ENCODE measurements at regions not wholly inside any gene's neighbourhood (a gene's known extent, or its start where the extent isn't known, plus 50 kb on each side); places are given as distances from the start of the nearest gene placed in this dataset.

DNA sequence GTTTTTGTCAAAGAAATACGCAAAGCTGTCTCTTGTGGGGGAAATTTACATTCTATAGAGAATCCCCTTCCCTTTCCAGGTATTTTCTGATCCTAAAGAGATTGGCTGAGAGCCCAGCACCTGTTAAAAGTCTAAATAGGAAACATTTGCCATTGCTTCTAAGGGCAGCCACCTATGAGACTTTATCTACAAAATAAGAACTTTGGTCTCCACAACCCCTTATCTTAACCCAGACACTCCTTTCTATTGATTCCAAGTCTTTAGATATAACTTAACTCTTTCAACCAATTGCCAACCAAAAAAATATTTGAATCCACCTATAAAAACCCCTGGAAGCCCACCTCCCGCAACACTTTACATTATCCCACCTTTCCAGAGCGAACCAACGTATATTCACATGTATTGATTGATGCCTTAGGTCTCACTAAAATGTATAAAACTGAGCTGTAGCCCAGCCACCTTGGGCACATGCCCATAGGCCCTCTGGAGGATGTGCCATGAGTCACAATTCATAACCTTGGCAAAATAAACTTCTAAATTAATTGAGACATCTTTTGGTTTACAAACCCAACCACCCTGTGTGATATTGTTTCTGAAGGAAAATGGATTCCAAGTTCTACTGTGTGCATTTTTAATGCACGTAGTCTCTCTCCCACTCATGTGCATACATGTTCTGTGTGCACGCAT is 211.4 kb downstream of the GAS1 start:
- in situ Hi-C loops (cut with MboI; ENCODE audit: low sequenced_read_pairs, unreplicated experiment): no loop called here
- TF ChIP-seq CTCF (IDR thresholded peaks at IDR 0.05; ENCODE audit: borderline replicate concordance, control extremely low read depth, extremely low read depth, insufficient read depth, missing control alignments): no peak
- no peak for DNase-seq (ENCODE audit: low spot score)

- no peak for DNase-seq (ENCODE audit: low spot score)
- TF ChIP-seq CTCF (IDR thresholded peaks at IDR 0.05; ENCODE audit: borderline replicate concordance, control extremely low read depth, extremely low read depth, insufficient read depth, missing control alignments): no peak
- in situ Hi-C loops (cut with MboI; ENCODE audit: low sequenced_read_pairs, unreplicated experiment): no loop called here
These were observed 212.5 kb downstream of the GAS1 start for GRCh38 chr9:86734771-86735170.

DNA sequence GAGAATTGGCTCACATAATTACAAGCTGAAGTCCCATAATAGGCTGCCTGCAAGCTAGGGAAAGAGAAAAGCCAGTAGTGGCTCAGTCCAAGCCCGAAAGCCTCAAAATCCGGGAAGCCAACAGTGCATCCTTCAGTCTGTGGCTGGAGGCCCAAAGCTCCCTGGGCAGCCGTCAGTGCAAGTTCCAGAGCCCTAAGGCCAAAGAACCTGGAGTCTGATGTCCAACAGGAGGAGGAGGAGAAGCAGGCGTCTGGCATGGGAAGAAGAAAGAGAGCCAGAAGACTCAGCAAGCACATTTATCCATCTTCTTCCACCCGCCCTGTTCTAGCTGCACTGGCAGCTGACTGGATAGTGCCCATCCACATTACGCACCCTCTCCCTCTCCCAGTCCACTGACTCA is 213.4 kb downstream of the GAS1 start:
- no peak for DNase-seq (ENCODE audit: low spot score)
- TF ChIP-seq CTCF (IDR thresholded peaks at IDR 0.05; ENCODE audit: borderline replicate concordance, control extremely low read depth, extremely low read depth, insufficient read depth, missing control alignments): no peak
- in situ Hi-C loops (cut with MboI; ENCODE audit: low sequenced_read_pairs, unreplicated experiment): no loop called here

GRCh38 chr9:86732514-86733171 is 214.7 kb downstream of the GAS1 start:
- TF ChIP-seq CTCF (IDR thresholded peaks at IDR 0.05; ENCODE audit: borderline replicate concordance, control extremely low read depth, extremely low read depth, insufficient read depth, missing control alignments): no peak
- no peak for DNase-seq (ENCODE audit: low spot score)
- in situ Hi-C loops (cut with MboI; ENCODE audit: low sequenced_read_pairs, unreplicated experiment): no loop called here

GRCh38 chr9:86731511-86732063 is 215.7 kb downstream of the GAS1 start:
- no peak for DNase-seq (ENCODE audit: low spot score)
- TF ChIP-seq CTCF (IDR thresholded peaks at IDR 0.05; ENCODE audit: borderline replicate concordance, control extremely low read depth, extremely low read depth, insufficient read depth, missing control alignments): no peak
- in situ Hi-C loops (cut with MboI; ENCODE audit: low sequenced_read_pairs, unreplicated experiment): no loop called here

GRCh38 chr9:86730163-86730928 is 217.0 kb downstream of the GAS1 start:
- in situ Hi-C loops (cut with MboI; ENCODE audit: low sequenced_read_pairs, unreplicated experiment): no loop called here
- DNase-seq (ENCODE audit: low spot score): no peak
- no peak for TF ChIP-seq CTCF (IDR thresholded peaks at IDR 0.05; ENCODE audit: borderline replicate concordance, control extremely low read depth, extremely low read depth, insufficient read depth, missing control alignments)

Measured in GM13976 (cell line).